Duodenal mucosa (tissue), 2 donors: ENCODE measurements at regions not wholly inside any gene's neighbourhood (a gene's known extent, or its start where the extent isn't known, plus 50 kb on each side); places are given as distances from the start of the nearest gene placed in this dataset.

ENCODE experiments used
- H3K27ac ChIP-seq: one replicate; pipeline ENCODE4 v1.7.0; 2013; ENCODE audit warnings: low read depth, low read length
- H3K27me3 ChIP-seq, 2 donors: one replicate each; pipeline ENCODE4 v1.7.0; 2013; ENCODE audit warnings: low read length in 2 of 2, control low read depth in 1 of 2; ENCODE audit not compliant: insufficient read depth in 2 of 2, control insufficient read depth in 1 of 2
- H3K36me3 ChIP-seq, 2 donors: one replicate each; pipeline ENCODE4 v1.7.0; 2013; ENCODE audit warnings: low read length in 2 of 2, control low read depth in 1 of 2; ENCODE audit not compliant: insufficient read depth in 2 of 2, control insufficient read depth in 1 of 2
- H3K4me1 ChIP-seq, 2 donors: one replicate each; pipeline ENCODE4 v1.7.0; 2013; ENCODE audit warnings: low read length in 2 of 2, control low read depth in 1 of 2; ENCODE audit not compliant: insufficient read depth in 2 of 2, control insufficient read depth in 1 of 2
- H3K4me3 ChIP-seq, 2 donors: one replicate each; pipeline ENCODE4 v1.7.0; 2013; ENCODE audit warnings: low read length in 2 of 2, low read depth in 1 of 2
- H3K9ac ChIP-seq, 2 donors: one replicate each; pipeline ENCODE4 v1.7.0; 2013; ENCODE audit warnings: low read length in 2 of 2, low read depth in 1 of 2
- H3K9me3 ChIP-seq, 2 donors: one replicate each; pipeline ENCODE4 v1.7.0; 2013; ENCODE audit warnings: low read length in 2 of 2, control low read depth in 1 of 2; ENCODE audit not compliant: control insufficient read depth in 1 of 2

- Histone ChIP-seq H3K27me3 (peaks cover 0 to 8% of the 10 kb centered on the region in 2 donors), H3K4me3 (no peak overlapping the region), H3K27ac (no peak overlapping the region)
Observed at GRCh38 chr5:174832025-174832424, 107.6 kb downstream of the MSX2 start.

GRCh38 chr5:174831031-174831660, 106.8 kb downstream of the MSX2 start:
- peaks cover 0 to 8% of the 10 kb centered on the region in 2 donors for H3K27me3 ChIP-seq
- H3K36me3 ChIP-seq: no peaks in the 10 kb centered on the region
- H3K4me1 ChIP-seq: no peaks in the 10 kb centered on the region
- H3K4me3 ChIP-seq: no peak overlapping the region
- no peak overlapping the region for H3K27ac ChIP-seq
- no peaks in the 10 kb centered on the region for H3K9me3 ChIP-seq
- no peak overlapping the region for H3K9ac ChIP-seq

More at GRCh38 chr5:174832025-174832424, 107.6 kb downstream of the MSX2 start:
- H3K4me1 ChIP-seq: no peaks in the 10 kb centered on the region
- no peak overlapping the region for H3K9ac ChIP-seq
- no peaks in the 10 kb centered on the region for H3K9me3 ChIP-seq
- H3K36me3 ChIP-seq: no peaks in the 10 kb centered on the region

GRCh38 chr5:174829511-174829864, 105.1 kb downstream of the MSX2 start:
- peaks cover 0 to 3% of the 10 kb centered on the region in 2 donors for H3K27me3 ChIP-seq
- H3K27ac ChIP-seq: no peak overlapping the region
- no peaks in the 10 kb centered on the region for H3K9me3 ChIP-seq

GRCh38 chr5:174828804-174829510, 104.6 kb downstream of the MSX2 start:
- Histone ChIP-seq H3K9me3 (no peaks in the 10 kb centered on the region), H3K27ac (no peak overlapping the region), H3K27me3 (peaks cover 0 to 3% of the 10 kb centered on the region in 2 donors), H3K9ac (no peak overlapping the region), H3K36me3 (no peaks in the 10 kb centered on the region), H3K4me1 (no peaks in the 10 kb centered on the region), H3K4me3 (no peak overlapping the region)

More at GRCh38 chr5:174829511-174829864, 105.1 kb downstream of the MSX2 start:
- H3K4me3 ChIP-seq: no peak overlapping the region
- no peaks in the 10 kb centered on the region for H3K36me3 ChIP-seq
- H3K9ac ChIP-seq: no peak overlapping the region
- H3K4me1 ChIP-seq: no peaks in the 10 kb centered on the region

- Histone ChIP-seq H3K4me3 (no peak overlapping the region), H3K27ac (no peak overlapping the region), H3K9me3 (no peaks in the 10 kb centered on the region), H3K9ac (no peak overlapping the region), H3K27me3 (no peaks in the 10 kb centered on the region), H3K36me3 (no peaks in the 10 kb centered on the region), H3K4me1 (no peaks in the 10 kb centered on the region)
Observed at GRCh38 chr5:174827558-174827957, 103.2 kb downstream of the MSX2 start.

GRCh38 chr5:174825587-174825986, 101.2 kb downstream of the MSX2 start:
- no peak overlapping the region for H3K27ac ChIP-seq
- H3K27me3 ChIP-seq: no peaks in the 10 kb centered on the region
- H3K36me3 ChIP-seq: no peaks in the 10 kb centered on the region
- no peaks in the 10 kb centered on the region for H3K4me1 ChIP-seq
- H3K9me3 ChIP-seq: no peaks in the 10 kb centered on the region
- H3K9ac ChIP-seq: no peak overlapping the region
- no peak overlapping the region for H3K4me3 ChIP-seq

- no peak overlapping the region for H3K9ac ChIP-seq
- no peaks in the 10 kb centered on the region for H3K27me3 ChIP-seq
- H3K36me3 ChIP-seq: no peaks in the 10 kb centered on the region
- H3K4me3 ChIP-seq: no peak overlapping the region
- H3K9me3 ChIP-seq: no peaks in the 10 kb centered on the region
- no peak overlapping the region for H3K27ac ChIP-seq
- no peaks in the 10 kb centered on the region for H3K4me1 ChIP-seq
Observed at GRCh38 chr5:174818430-174818829, 94.0 kb downstream of the MSX2 start.

GRCh38 chr5:174817610-174818009, 93.2 kb downstream of the MSX2 start:
- no peak overlapping the region for H3K9ac ChIP-seq
- H3K27me3 ChIP-seq: no peaks in the 10 kb centered on the region
- no peak overlapping the region for H3K27ac ChIP-seq
- no peaks in the 10 kb centered on the region for H3K36me3 ChIP-seq
- no peaks in the 10 kb centered on the region for H3K4me1 ChIP-seq
- no peak overlapping the region for H3K4me3 ChIP-seq
- H3K9me3 ChIP-seq: no peaks in the 10 kb centered on the region

- Histone ChIP-seq H3K27me3 (no peaks in the 10 kb centered on the region), H3K4me1 (no peaks in the 10 kb centered on the region), H3K9ac (no peak overlapping the region), H3K36me3 (no peaks in the 10 kb centered on the region), H3K27ac (no peak overlapping the region), H3K9me3 (no peaks in the 10 kb centered on the region), H3K4me3 (no peak overlapping the region)
Observed at GRCh38 chr5:174816858-174817257, 92.5 kb downstream of the MSX2 start.

- no peaks in the 10 kb centered on the region for H3K27me3 ChIP-seq
- no peaks in the 10 kb centered on the region for H3K9me3 ChIP-seq
- H3K27ac ChIP-seq: no peak overlapping the region
- H3K36me3 ChIP-seq: no peaks in the 10 kb centered on the region
- H3K4me1 ChIP-seq: no peaks in the 10 kb centered on the region
- no peak overlapping the region for H3K9ac ChIP-seq
- H3K4me3 ChIP-seq: no peak overlapping the region
Observed at GRCh38 chr5:174811438-174811837, 87.1 kb downstream of the MSX2 start.
